ENCODE measurements at regions not wholly inside any gene's neighbourhood (a gene's known extent, or its start where the extent isn't known, plus 50 kb on each side); places are given as distances from the start of the nearest gene placed in this dataset.
A peak's percentile ranks its signal among the peaks of the same experiment; 100 is the strongest.
"Not testable (repeated sequence)": the region's sequence is repeated elsewhere in the genome, so short reads cannot be mapped to it uniquely, and the experiment has no call there.

DNA sequence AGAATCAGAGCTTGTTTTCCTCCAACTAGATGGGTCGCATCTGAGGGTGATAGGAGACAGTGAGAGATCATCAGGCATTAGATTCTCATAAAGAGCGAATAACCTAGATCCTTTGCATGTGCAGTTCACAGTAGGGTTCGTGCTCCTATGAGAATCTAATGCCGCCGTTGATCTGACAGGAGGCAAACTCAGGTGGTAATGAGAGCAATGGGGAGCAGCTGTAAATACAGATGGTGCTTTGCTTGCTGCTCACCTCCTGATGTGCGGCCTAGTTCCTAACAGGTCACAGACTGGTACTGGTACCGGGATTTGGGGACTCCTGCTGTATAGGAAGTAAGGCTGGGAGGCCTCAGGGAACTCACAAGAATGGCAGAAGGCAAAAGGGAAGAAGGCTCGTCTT, 276.5 kb downstream of the FAT4 start:
- no peak overlapping the region for H3K27ac ChIP-seq
- in situ Hi-C loops (cut with HindIII; ENCODE audit: low pct_ligation_motif_present, low sequenced_read_pairs): no loop called here
- no peaks in the 10 kb centered on the region for H3K36me3 ChIP-seq (replicated peaks)
- TF ChIP-seq CTCF (IDR thresholded peaks at IDR 0.05; ENCODE audit: low read depth, low read length, missing control alignments): no peak
- DNase-seq: no peak
- H3K4me3 ChIP-seq (ENCODE audit: low read depth, low read length): no peak overlapping the region
- no peaks in the 10 kb centered on the region for H3K27me3 ChIP-seq (replicated peaks)

GRCh38 chr4:125594056-125594602, 279.4 kb downstream of the FAT4 start:
- Histone ChIP-seq H3K27me3 (replicated peaks) (no peaks in the 10 kb centered on the region), H3K36me3 (replicated peaks) (no peaks in the 10 kb centered on the region), H3K4me3 (ENCODE audit: low read depth, low read length) (no peak overlapping the region), H3K27ac (no peak overlapping the region)
- no peak for DNase-seq
- in situ Hi-C loops (cut with HindIII; ENCODE audit: low pct_ligation_motif_present, low sequenced_read_pairs): no loop called here
- TF ChIP-seq CTCF (IDR thresholded peaks at IDR 0.05; ENCODE audit: low read depth, low read length, missing control alignments): no peak

DNA sequence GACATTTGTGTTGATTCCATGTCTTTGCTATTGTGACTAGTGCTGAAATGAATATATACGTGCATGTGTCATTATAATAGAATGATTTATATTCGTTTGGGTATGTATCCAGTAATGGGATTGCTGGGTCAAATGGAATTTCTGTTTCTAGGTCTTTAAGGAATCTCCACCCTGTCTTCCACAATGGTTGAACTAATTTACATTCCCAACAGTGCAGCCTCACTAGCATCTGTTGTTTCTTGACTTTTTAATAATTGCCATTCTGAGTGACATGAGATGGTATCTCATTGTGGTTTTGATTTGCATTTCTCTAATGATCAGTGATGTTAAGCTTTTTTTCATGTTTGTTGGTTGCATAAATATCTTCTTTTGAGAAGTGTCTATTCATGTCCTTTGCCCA, 291.2 kb downstream of the FAT4 start:
- DNase-seq; in situ Hi-C loops (cut with HindIII; ENCODE audit: low pct_ligation_motif_present, low sequenced_read_pairs); H3K36me3 ChIP-seq (replicated peaks); H3K27ac ChIP-seq; H3K27me3 ChIP-seq (replicated peaks); H3K4me3 ChIP-seq (ENCODE audit: low read depth, low read length): not testable (repeated sequence)

- no peaks in the 10 kb centered on the region for H3K27me3 ChIP-seq (replicated peaks)
- in situ Hi-C loops (cut with HindIII; ENCODE audit: low pct_ligation_motif_present, low sequenced_read_pairs): no loop called here
- no peak overlapping the region for H3K4me3 ChIP-seq (ENCODE audit: low read depth, low read length)
- peak overlapping the region; percentile 18 for H3K27ac ChIP-seq
- no peaks in the 10 kb centered on the region for H3K36me3 ChIP-seq (replicated peaks)
- DNase-seq: no peak
- no peak for TF ChIP-seq CTCF (IDR thresholded peaks at IDR 0.05; ENCODE audit: low read depth, low read length, missing control alignments)
Measured at GRCh38 chr4:125620066-125620860, 305.5 kb downstream of the FAT4 start.

DNA sequence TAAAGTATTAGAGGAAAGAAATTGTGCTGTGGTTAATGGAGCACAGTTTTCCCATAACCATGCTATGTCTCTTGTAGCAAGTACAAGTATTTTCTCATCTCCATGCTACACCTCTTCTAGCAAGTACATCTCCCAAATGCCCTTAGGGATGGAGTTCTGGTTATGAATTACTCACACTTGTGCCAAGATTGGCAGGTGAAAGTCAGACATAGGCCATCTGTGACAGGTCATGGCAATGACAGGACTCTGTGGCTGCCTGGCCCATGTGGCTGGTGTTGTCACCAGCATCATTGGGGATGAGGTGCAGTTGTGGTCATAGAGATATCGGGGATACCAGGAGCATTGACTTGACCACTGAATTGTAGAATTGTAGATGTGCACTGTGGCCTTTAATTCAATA, 310.2 kb downstream of the FAT4 start:
- Histone ChIP-seq H3K27me3 (replicated peaks) (no peaks in the 10 kb centered on the region), H3K4me3 (ENCODE audit: low read depth, low read length) (no peak overlapping the region), H3K27ac (no peak overlapping the region), H3K36me3 (replicated peaks) (no peaks in the 10 kb centered on the region)
- no peak for DNase-seq
- in situ Hi-C loops (cut with HindIII; ENCODE audit: low pct_ligation_motif_present, low sequenced_read_pairs): no loop called here
- no peak for TF ChIP-seq CTCF (IDR thresholded peaks at IDR 0.05; ENCODE audit: low read depth, low read length, missing control alignments)

- Histone ChIP-seq H3K27ac (no peak overlapping the region), H3K27me3 (replicated peaks) (no peaks in the 10 kb centered on the region), H3K4me3 (ENCODE audit: low read depth, low read length) (no peak overlapping the region), H3K36me3 (replicated peaks) (no peaks in the 10 kb centered on the region)
- no peak for DNase-seq
- in situ Hi-C loops (cut with HindIII; ENCODE audit: low pct_ligation_motif_present, low sequenced_read_pairs): no loop called here
- no peak for TF ChIP-seq CTCF (IDR thresholded peaks at IDR 0.05; ENCODE audit: low read depth, low read length, missing control alignments)
Measured at GRCh38 chr4:125626946-125627345, 312.2 kb downstream of the FAT4 start.
